Small intestine (tissue), 7 donors: ENCODE measurements at regions not wholly inside any gene's neighbourhood (a gene's known extent, or its start where the extent isn't known, plus 50 kb on each side); places are given as distances from the start of the nearest gene placed in this dataset.

Source experiments
- DNase-seq, 2 donors: peaks; one replicate each; pipeline versions ENCODE4 v3.0.0 to v3.0.0-alpha.2; 2013
- FAIRE-seq: peaks from 2 replicates; lab custom pipeline; 2012; peaks lifted over from hg19 to GRCh38; lab: Jason Lieb, UNC
- H3K27ac ChIP-seq, 3 donors: one replicate each; pipeline ENCODE4 v1.5.1; 2013; ENCODE audit warnings: low read length in 2 of 3, mild to moderate bottlenecking in 2 of 3, control low read depth in 1 of 3, inconsistent platforms in 1 of 3, low read depth in 1 of 3, moderate library complexity in 1 of 3
- H3K27me3 ChIP-seq, 3 donors: one replicate each; pipeline ENCODE4 v1.6.1; 2013; ENCODE audit warnings: low read length in 3 of 3, inconsistent platforms in 1 of 3; ENCODE audit not compliant: control insufficient read depth in 3 of 3, insufficient read depth in 3 of 3
- H3K36me3 ChIP-seq, 3 donors: one replicate each; pipeline ENCODE4 v1.6.1; 2013; ENCODE audit warnings: low read length in 3 of 3, inconsistent platforms in 1 of 3, low read depth in 1 of 3, mild to moderate bottlenecking in 1 of 3, moderate library complexity in 1 of 3; ENCODE audit not compliant: control insufficient read depth in 3 of 3, insufficient read depth in 2 of 3
- H3K4me1 ChIP-seq, 3 donors: one replicate each; pipeline ENCODE4 v1.6.1; 2013; ENCODE audit warnings: low read length in 2 of 3, inconsistent platforms in 1 of 3, low read depth in 1 of 3, mild to moderate bottlenecking in 1 of 3, moderate library complexity in 1 of 3; ENCODE audit not compliant: control insufficient read depth in 3 of 3, insufficient read depth in 2 of 3
- H3K4me3 ChIP-seq, 3 donors: one replicate each; pipeline ENCODE4 v1.5.1; 2013; ENCODE audit warnings: low read length in 3 of 3, control low read depth in 1 of 3, inconsistent platforms in 1 of 3, low read depth in 1 of 3, mild to moderate bottlenecking in 1 of 3, moderate library complexity in 1 of 3
- H3K9me3 ChIP-seq, 2 donors: one replicate each; pipeline ENCODE4 v1.6.1; 2013; ENCODE audit warnings: low read depth in 1 of 2, low read length in 1 of 2; ENCODE audit not compliant: control insufficient read depth in 2 of 2, insufficient read depth in 1 of 2
- WGBS, 3 donors: extraction: QIAGEN DNeasy Blood & Tissue Kit; methylation state at CpG; one replicate each; pipeline ENCODE4 v1.1.7; 2013; 5-methylcytosine and 5-hydroxymethylcytosine counted together
- donor health status: healthy with polysubstance abuse.
- donor health status: control.
- donor health status: control.
- donor health status: Bipolar disorder and iron deficiency.
- donor health status: healthy.

- no peaks in the 10 kb centered on the region for H3K9me3 ChIP-seq
- H3K27ac ChIP-seq, result no peak overlapping the region
- no peaks in the 10 kb centered on the region for H3K27me3 ChIP-seq
- FAIRE-seq (no peak), DNase-seq (no peak)
- H3K4me1 ChIP-seq, result no peaks in the 10 kb centered on the region
- H3K36me3 ChIP-seq, result peaks cover 0 to 28% (median 0%) of the 10 kb centered on the region in 3 donors
- 89 to 92% (median 92%) methylated on average over 19 of the region's 19 CpGs for WGBS, 3 donors
- H3K4me3 ChIP-seq, result no peak overlapping the region
Observed at GRCh38 chr11:70504246-70505020, 106.1 kb downstream of the CTTN start.

- no peak for DNase-seq
- H3K9me3 ChIP-seq, result no peaks in the 10 kb centered on the region
- H3K4me3 ChIP-seq, result no peak overlapping the region
- no peak overlapping the region for H3K27ac ChIP-seq
- FAIRE-seq, result no peak
- 82 to 89% (median 87%) methylated on average over 11 of the region's 11 CpGs for WGBS, 3 donors
- H3K27me3 ChIP-seq, result no peaks in the 10 kb centered on the region
- peaks cover 0 to 21% (median 0%) of the 10 kb centered on the region in 3 donors for H3K36me3 ChIP-seq
- H3K4me1 ChIP-seq, result no peaks in the 10 kb centered on the region
Observed at GRCh38 chr11:70505331-70505731, 107.0 kb downstream of the CTTN start.

DNA sequence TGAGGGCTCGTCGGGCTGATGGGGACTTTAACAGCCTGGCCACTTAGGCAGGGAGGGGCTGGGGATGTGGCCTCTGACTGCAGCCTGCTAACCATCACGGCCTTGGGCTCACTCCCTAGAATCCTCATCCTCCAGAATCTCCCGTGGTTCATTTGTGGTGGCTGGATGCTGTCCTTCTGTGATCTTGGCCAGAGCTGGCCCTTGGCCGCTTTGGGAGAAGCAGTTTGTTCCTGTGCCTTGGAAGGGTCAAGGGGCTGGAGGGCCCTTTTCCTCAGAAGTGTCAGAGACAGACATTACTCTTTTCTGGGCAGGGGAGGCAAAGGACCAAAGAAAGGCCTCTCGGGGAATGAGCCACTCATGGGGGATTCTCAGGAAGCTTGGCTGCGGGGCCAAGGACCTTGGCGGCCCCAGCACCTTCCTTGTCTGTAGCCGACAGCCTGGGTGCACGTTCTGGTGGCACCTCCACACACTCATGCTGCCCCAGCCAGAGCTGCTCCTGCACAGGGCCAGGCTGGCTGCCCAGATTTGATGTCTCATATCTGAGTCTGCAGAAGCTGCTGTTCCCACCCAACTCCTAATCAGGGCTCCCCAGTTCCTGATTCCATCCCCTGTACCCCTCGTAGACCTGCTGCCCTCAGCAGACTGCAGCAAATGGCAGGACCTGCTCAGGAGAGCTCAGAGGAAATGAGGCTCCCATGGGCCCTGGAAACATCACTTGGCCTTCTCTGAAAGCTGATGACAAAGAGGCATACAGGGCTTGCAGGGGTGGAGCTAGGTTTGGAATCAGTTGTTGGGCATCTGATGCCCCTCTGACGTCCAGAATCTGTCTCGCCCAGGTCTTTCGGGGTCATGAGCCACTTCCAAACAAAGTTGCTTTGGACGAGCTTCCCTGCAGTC lies 107.7 kb downstream of the CTTN start:
- no peaks in the 10 kb centered on the region for H3K9me3 ChIP-seq
- 74 to 84% (median 78%) methylated on average over 15 of the region's 15 CpGs for WGBS, 3 donors
- no peaks in the 10 kb centered on the region for H3K4me1 ChIP-seq
- no peak overlapping the region for H3K4me3 ChIP-seq
- H3K36me3 ChIP-seq, result peaks cover 0 to 16% (median 0%) of the 10 kb centered on the region in 3 donors
- H3K27ac ChIP-seq, result no peak overlapping the region
- no peaks in the 10 kb centered on the region for H3K27me3 ChIP-seq
- no peak for DNase-seq
- no peak for FAIRE-seq

DNA sequence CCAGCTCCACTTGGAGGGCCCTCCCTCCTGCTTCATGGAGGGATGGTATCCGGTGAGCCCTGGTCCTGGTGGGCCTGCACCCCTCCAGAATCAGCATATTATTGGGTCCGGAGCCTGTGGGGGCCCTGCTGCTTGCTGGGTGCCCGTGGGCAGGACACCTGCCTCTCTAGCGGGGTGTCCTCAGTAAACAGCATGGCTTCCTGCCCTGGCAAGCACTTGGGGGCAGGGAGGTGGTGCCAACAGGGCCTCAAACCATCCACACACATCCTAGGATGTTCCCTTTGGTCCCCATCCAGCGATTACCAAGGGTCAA lies 108.3 kb downstream of the CTTN start:
- DNase-seq, result no peak
- Histone ChIP-seq H3K4me3 (no peak overlapping the region), H3K27me3 (no peaks in the 10 kb centered on the region), H3K4me1 (no peaks in the 10 kb centered on the region), H3K36me3 (peaks cover 0 to 10% (median 0%) of the 10 kb centered on the region in 3 donors), H3K9me3 (no peaks in the 10 kb centered on the region), H3K27ac (no peak overlapping the region)
- FAIRE-seq, result no peak
- 69 to 80% (median 75%) methylated on average over 5 of the region's 5 CpGs for WGBS, 3 donors

GRCh38 chr11:70506986-70507385 lies 108.7 kb downstream of the CTTN start:
- no peaks in the 10 kb centered on the region for H3K27me3 ChIP-seq
- no peak for FAIRE-seq
- H3K36me3 ChIP-seq, result peaks cover 0 to 6% (median 0%) of the 10 kb centered on the region in 3 donors
- no peak overlapping the region for H3K27ac ChIP-seq
- no peaks in the 10 kb centered on the region for H3K4me1 ChIP-seq
- no peaks in the 10 kb centered on the region for H3K9me3 ChIP-seq
- no peak overlapping the region for H3K4me3 ChIP-seq
- WGBS, 3 donors, result 88 to 89% (median 89%) methylated on average over 7 of the region's 7 CpGs
- DNase-seq, result no peak

DNA sequence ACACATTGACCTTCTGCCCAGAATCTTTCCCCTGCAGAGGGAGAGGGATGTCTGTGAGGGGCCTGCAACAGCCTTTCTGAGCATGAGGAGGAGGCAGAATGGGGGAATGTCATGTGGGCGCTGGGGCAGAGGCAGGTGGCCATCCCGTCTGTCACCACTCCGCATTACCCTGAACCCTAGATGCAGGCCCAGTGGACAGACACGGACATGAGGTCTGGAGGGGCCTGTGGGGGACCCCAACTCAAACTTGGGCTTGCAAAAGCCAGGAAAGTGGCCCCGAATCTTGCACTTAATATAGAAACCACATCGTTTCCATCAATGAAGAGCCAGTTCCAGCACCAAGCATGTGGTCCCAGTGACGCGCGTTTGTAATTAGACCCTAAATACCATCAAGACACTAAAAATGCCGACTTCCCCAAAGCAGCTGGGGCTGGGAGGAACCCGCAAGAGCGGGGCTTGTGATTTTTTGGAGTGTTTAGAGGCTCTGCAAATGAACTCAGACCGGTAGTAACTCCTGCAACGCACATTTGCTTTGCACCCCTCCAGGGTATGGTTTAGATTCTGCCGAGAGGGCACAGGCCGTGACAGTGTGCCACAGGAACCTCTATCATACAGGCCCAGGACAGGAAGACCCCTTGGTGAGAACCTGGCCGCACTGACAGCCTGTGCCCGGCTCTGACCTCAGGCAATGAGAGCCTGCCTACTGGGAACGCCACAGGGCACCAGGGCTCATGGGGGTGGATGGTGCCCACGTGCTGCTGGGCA lies 109.3 kb downstream of the CTTN start:
- no peak for FAIRE-seq
- no peak for DNase-seq
- H3K27ac ChIP-seq, result no peak overlapping the region
- H3K4me1 ChIP-seq, result no peaks in the 10 kb centered on the region
- peaks cover 0 to 5% (median 0%) of the 10 kb centered on the region in 3 donors for H3K36me3 ChIP-seq
- WGBS, 3 donors, result 86 to 93% (median 88%) methylated on average over 20 of the region's 20 CpGs
- H3K4me3 ChIP-seq, result no peak overlapping the region
- H3K9me3 ChIP-seq, result no peaks in the 10 kb centered on the region
- no peaks in the 10 kb centered on the region for H3K27me3 ChIP-seq

GRCh38 chr11:70508231-70508480 lies 109.8 kb downstream of the CTTN start:
- no peak for DNase-seq

GRCh38 chr11:70509476-70509875 lies 111.1 kb downstream of the CTTN start:
- WGBS, 3 donors, result 77 to 92% (median 87%) methylated on average over 8 of the region's 8 CpGs
- H3K4me1 ChIP-seq, result no peaks in the 10 kb centered on the region
- no peak for DNase-seq
- H3K36me3 ChIP-seq, result peaks cover 0 to 5% (median 0%) of the 10 kb centered on the region in 3 donors
- H3K9me3 ChIP-seq, result peaks cover 0 to 3% of the 10 kb centered on the region in 2 donors
- no peak for FAIRE-seq
- H3K4me3 ChIP-seq, result no peak overlapping the region
- no peaks in the 10 kb centered on the region for H3K27me3 ChIP-seq
- H3K27ac ChIP-seq, result no peak overlapping the region

More at GRCh38 chr11:70508231-70508480, 109.8 kb downstream of the CTTN start:
- H3K9me3 ChIP-seq, result peaks cover 0 to 2% of the 10 kb centered on the region in 2 donors
- no peak overlapping the region for H3K27ac ChIP-seq
- no peak for FAIRE-seq
- H3K4me3 ChIP-seq, result no peak overlapping the region
- H3K36me3 ChIP-seq, result peaks cover 0 to 5% (median 0%) of the 10 kb centered on the region in 3 donors
- no peaks in the 10 kb centered on the region for H3K4me1 ChIP-seq
- WGBS, 3 donors, result 89 to 93% (median 93%) methylated on average over 3 of the region's 3 CpGs
- no peaks in the 10 kb centered on the region for H3K27me3 ChIP-seq
